GM18858 (cell line): ENCODE measurements at regions not wholly inside any gene's neighbourhood (a gene's known extent, or its start where the extent isn't known, plus 50 kb on each side); places are given as distances from the start of the nearest gene placed in this dataset.
"Not testable (repeated sequence)": the region's sequence is repeated elsewhere in the genome, so short reads cannot be mapped to it uniquely, and the experiment has no call there.

Experiments used
- ATAC-seq: cut with Tn5 transposase; IDR thresholded peaks from one replicate; pipeline ENCODE4 v1.9.1; 2021; ENCODE audit not compliant: unreplicated experiment

GRCh38 chr6:81256223-81256622 lies 496.3 kb downstream of the TENT5A start:
- not testable (repeated sequence) for ATAC-seq

GRCh38 chr6:81253821-81254220 lies 498.7 kb downstream of the TENT5A start:
- ATAC-seq, result no peak

- no peak for ATAC-seq
Observed at GRCh38 chr6:81252231-81252630, 500.2 kb downstream of the TENT5A start.

GRCh38 chr6:81246200-81246599 lies 506.3 kb downstream of the TENT5A start:
- no peak for ATAC-seq

GRCh38 chr6:81242624-81243023 lies 509.9 kb downstream of the TENT5A start:
- no peak for ATAC-seq

- ATAC-seq, result no peak
Observed at GRCh38 chr6:81241126-81242041, 511.1 kb downstream of the TENT5A start.

- ATAC-seq, result no peak
Observed at GRCh38 chr6:81238390-81238789, 514.1 kb downstream of the TENT5A start.

- no peak for ATAC-seq
Observed at GRCh38 chr6:81237226-81237625, 515.3 kb downstream of the TENT5A start.

- ATAC-seq, result no peak
Observed at GRCh38 chr6:81235512-81235911, 517.0 kb downstream of the TENT5A start.

- no peak for ATAC-seq
Observed at GRCh38 chr6:81233990-81234389, 518.5 kb downstream of the TENT5A start.

GRCh38 chr6:81228912-81229555 lies 523.4 kb downstream of the TENT5A start:
- ATAC-seq, result no peak

- ATAC-seq, result no peak
Observed at GRCh38 chr6:81226957-81227356, 525.5 kb downstream of the TENT5A start.

- ATAC-seq, result no peak
Observed at GRCh38 chr6:81216668-81217067, 535.8 kb downstream of the TENT5A start.

- ATAC-seq, result no peak
Observed at GRCh38 chr6:81215092-81215432, 537.4 kb downstream of the TENT5A start.

GRCh38 chr6:81214414-81215091 lies 537.9 kb downstream of the TENT5A start:
- no peak for ATAC-seq

GRCh38 chr6:81204731-81205130 lies 547.8 kb downstream of the TENT5A start:
- ATAC-seq, result no peak

GRCh38 chr6:81194374-81194773 lies 558.1 kb downstream of the TENT5A start:
- ATAC-seq, result no peak

GRCh38 chr6:81172056-81172740 lies 580.3 kb downstream of the TENT5A start:
- no peak for ATAC-seq

- no peak for ATAC-seq
Observed at GRCh38 chr6:81169166-81169565, 583.3 kb downstream of the TENT5A start.

GRCh38 chr6:81166770-81167169 lies 585.7 kb downstream of the TENT5A start:
- ATAC-seq, result no peak

GRCh38 chr6:81158956-81159355 lies 593.5 kb downstream of the TENT5A start:
- no peak for ATAC-seq
